Small intestine (tissue), 7 donors: ENCODE measurements at regions not wholly inside any gene's neighbourhood (a gene's known extent, or its start where the extent isn't known, plus 50 kb on each side); places are given as distances from the start of the nearest gene placed in this dataset.

Source experiments
- DNase-seq, 2 donors: peaks; one replicate each; pipeline versions ENCODE4 v3.0.0 to v3.0.0-alpha.2; 2013
- FAIRE-seq: peaks from 2 replicates; lab custom pipeline; 2012; peaks lifted over from hg19 to GRCh38; lab: Jason Lieb, UNC
- H3K27ac ChIP-seq, 3 donors: one replicate each; pipeline ENCODE4 v1.5.1; 2013; ENCODE audit warnings: low read length in 2 of 3, mild to moderate bottlenecking in 2 of 3, control low read depth in 1 of 3, inconsistent platforms in 1 of 3, low read depth in 1 of 3, moderate library complexity in 1 of 3
- H3K27me3 ChIP-seq, 3 donors: one replicate each; pipeline ENCODE4 v1.6.1; 2013; ENCODE audit warnings: low read length in 3 of 3, inconsistent platforms in 1 of 3; ENCODE audit not compliant: control insufficient read depth in 3 of 3, insufficient read depth in 3 of 3
- H3K36me3 ChIP-seq, 3 donors: one replicate each; pipeline ENCODE4 v1.6.1; 2013; ENCODE audit warnings: low read length in 3 of 3, inconsistent platforms in 1 of 3, low read depth in 1 of 3, mild to moderate bottlenecking in 1 of 3, moderate library complexity in 1 of 3; ENCODE audit not compliant: control insufficient read depth in 3 of 3, insufficient read depth in 2 of 3
- H3K4me1 ChIP-seq, 3 donors: one replicate each; pipeline ENCODE4 v1.6.1; 2013; ENCODE audit warnings: low read length in 2 of 3, inconsistent platforms in 1 of 3, low read depth in 1 of 3, mild to moderate bottlenecking in 1 of 3, moderate library complexity in 1 of 3; ENCODE audit not compliant: control insufficient read depth in 3 of 3, insufficient read depth in 2 of 3
- H3K4me3 ChIP-seq, 3 donors: one replicate each; pipeline ENCODE4 v1.5.1; 2013; ENCODE audit warnings: low read length in 3 of 3, control low read depth in 1 of 3, inconsistent platforms in 1 of 3, low read depth in 1 of 3, mild to moderate bottlenecking in 1 of 3, moderate library complexity in 1 of 3
- H3K9me3 ChIP-seq, 2 donors: one replicate each; pipeline ENCODE4 v1.6.1; 2013; ENCODE audit warnings: low read depth in 1 of 2, low read length in 1 of 2; ENCODE audit not compliant: control insufficient read depth in 2 of 2, insufficient read depth in 1 of 2
- WGBS, 3 donors: extraction: QIAGEN DNeasy Blood & Tissue Kit; methylation state at CpG; one replicate each; pipeline ENCODE4 v1.1.7; 2013; 5-methylcytosine and 5-hydroxymethylcytosine counted together
- donor health status: healthy with polysubstance abuse.
- donor health status: control.
- donor health status: control.
- donor health status: Bipolar disorder and iron deficiency.
- donor health status: healthy.

DNA sequence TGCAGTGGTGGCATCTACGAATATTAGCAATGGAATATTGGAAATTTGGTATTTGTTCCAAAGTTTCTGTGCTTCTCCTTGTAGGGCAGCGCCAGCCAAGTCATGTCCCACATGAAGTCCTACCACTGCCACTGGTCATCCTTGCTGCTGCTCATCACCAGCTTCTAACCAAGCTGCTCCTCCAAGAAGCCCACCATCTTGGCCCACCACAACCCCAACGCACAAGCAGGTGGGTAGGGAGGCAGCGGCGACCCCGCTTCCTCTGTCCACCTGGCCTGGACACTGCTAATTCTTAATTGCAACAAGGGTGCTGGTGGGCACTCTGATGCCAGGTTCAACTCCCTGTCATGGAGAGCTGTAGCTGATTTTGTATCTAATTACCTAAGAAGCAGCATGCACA is 291.2 kb upstream of the LYPLAL1 start:
- FAIRE-seq (no peak), DNase-seq (no peak)
- 77 to 93% (median 85%) methylated on average over 6 of the region's 6 CpGs for WGBS, 3 donors
- Histone ChIP-seq H3K4me3 (no peak overlapping the region), H3K4me1 (no peaks in the 10 kb centered on the region), H3K27me3 (no peaks in the 10 kb centered on the region), H3K9me3 (peaks cover 0 to 8% of the 10 kb centered on the region in 2 donors), H3K27ac (no peak overlapping the region), H3K36me3 (no peaks in the 10 kb centered on the region)

DNA sequence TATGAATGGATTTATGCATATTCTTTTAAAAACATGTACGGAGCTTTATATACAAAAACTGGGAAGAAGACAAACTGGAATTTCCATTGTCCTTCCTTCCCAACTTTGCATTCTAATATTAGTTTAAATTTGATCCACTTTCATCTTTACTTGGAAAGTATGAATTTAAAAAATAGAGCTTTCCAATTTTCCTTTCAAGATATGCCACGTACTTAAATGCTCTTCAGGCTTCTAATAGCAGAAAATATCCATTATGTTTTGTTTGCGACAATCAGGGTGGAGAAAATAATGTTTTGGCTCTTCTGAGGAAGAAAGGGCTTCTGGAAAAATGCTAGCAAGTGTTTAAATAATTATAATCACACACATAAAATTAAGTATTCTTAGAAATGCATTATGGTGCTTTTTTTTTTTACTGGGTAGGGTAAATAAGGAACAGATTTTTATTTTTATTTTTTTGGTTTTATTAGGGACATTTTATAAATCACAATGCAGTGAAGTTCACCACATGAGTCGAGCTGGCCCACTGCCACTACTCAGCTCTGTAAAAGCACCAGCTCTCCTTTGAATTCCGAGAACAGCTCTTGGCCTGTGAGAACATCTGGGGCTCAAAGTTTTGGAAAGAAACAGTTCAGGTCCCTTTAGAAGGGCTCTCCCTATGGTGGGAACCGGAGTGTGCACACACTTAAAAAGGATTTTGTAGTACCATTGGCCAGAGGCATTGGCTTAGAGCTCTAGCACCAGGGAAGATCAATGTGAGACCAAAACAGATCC is 287.4 kb upstream of the LYPLAL1 start:
- no peak overlapping the region for H3K27ac ChIP-seq
- H3K4me1 ChIP-seq: no peaks in the 10 kb centered on the region
- H3K4me3 ChIP-seq: no peak overlapping the region
- 58 to 66% (median 66%) methylated on average over 6 of the region's 6 CpGs for WGBS, 3 donors
- H3K27me3 ChIP-seq: peaks cover 0 to 2% (median 0%) of the 10 kb centered on the region in 3 donors
- H3K36me3 ChIP-seq: no peaks in the 10 kb centered on the region
- H3K9me3 ChIP-seq: peaks cover 0 to 8% of the 10 kb centered on the region in 2 donors
- FAIRE-seq (no peak), DNase-seq (peak in 1 of 2 donors; percentile 2)

DNA sequence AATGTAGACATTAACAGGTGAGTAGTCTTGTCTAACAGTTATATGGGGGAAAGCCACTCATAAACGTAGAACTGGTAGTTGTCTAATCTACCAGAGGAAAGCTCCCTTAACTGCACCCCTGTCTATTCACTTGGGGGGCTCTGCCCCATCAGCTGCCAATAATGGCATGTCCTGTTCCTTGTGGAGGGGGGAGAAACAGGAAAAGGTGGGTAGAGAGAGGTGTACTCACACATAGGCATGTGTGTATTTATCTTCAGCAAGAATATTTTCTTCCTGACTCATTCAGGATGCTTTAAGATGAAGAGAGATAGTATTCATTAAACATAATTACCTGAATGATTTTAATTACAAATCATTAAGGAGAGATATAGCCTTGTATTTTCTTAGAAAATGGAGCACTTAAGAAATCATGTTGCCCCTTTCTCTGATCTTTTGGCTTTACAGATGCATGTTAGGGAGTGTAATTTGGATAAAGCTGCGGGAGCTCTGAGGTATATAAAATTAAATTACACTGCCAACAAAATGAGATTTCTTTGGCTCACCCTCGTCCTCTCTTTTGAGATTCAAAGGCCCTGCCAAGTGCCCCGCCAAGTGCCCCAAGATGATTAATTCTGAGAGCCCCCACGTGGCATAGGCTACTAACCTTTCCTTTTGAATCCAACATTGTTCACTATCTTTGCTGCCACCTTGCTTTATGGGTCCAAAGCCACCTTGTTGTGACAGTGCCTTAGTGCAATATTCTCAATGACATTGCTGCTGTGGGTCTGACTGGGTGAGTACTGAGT is 286.3 kb upstream of the LYPLAL1 start:
- peaks cover 0 to 2% (median 0%) of the 10 kb centered on the region in 3 donors for H3K27me3 ChIP-seq
- DNase-seq (no peak), FAIRE-seq (no peak)
- H3K36me3 ChIP-seq: no peaks in the 10 kb centered on the region
- WGBS, 3 donors: 38 to 66% (median 39%) methylated on average over 5 of the region's 5 CpGs
- H3K4me3 ChIP-seq: no peak overlapping the region
- H3K27ac ChIP-seq: no peak overlapping the region
- peaks cover 0 to 6% of the 10 kb centered on the region in 2 donors for H3K9me3 ChIP-seq
- no peaks in the 10 kb centered on the region for H3K4me1 ChIP-seq

DNA sequence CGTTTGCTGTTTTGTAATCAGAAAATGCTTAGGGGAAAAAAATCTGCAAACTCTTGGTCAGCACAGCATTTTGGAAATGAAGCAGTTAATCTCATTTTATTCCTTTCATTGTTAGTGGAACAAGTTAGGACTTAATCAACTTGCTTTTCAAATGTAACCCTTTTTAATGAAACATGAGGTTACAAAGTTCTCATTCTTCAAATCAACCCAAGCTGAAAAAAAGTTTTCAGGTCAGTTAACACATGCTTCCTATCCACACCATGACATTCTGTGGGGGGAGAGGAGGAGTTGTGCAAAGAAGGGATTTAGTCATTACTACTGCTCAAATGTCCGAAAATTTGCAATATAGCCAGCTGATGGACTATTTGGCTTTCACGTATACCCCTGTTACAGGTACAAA is 283.2 kb upstream of the LYPLAL1 start:
- no peak overlapping the region for H3K27ac ChIP-seq
- H3K4me1 ChIP-seq: no peaks in the 10 kb centered on the region
- FAIRE-seq (no peak), DNase-seq (no peak)
- H3K4me3 ChIP-seq: no peak overlapping the region
- H3K27me3 ChIP-seq: peaks cover 0 to 2% (median 0%) of the 10 kb centered on the region in 3 donors
- no peaks in the 10 kb centered on the region for H3K9me3 ChIP-seq
- WGBS, 3 donors: 81 to 87% (median 85%) methylated on average over 3 of the region's 3 CpGs
- no peaks in the 10 kb centered on the region for H3K36me3 ChIP-seq

DNA sequence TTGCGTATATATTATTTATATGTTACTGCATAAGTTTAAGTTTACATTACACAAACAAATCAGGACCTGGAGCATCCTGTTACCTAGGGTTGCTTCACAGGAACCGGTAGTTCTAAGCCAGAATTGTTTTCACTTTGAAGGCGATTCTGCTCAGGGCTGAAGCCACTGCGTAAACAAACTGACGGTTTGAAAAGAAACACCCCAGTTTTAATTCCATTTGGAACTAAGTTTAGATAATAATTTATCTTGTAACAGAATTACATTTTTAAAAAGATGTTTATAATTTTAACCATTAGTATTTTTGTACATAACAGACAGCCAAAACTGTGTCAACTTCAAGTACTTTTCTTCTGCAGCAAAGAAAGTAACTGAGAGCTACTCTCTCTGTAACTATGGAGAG is 282.1 kb upstream of the LYPLAL1 start:
- Histone ChIP-seq H3K9me3 (no peaks in the 10 kb centered on the region), H3K36me3 (no peaks in the 10 kb centered on the region), H3K27me3 (peaks cover 0 to 2% (median 0%) of the 10 kb centered on the region in 3 donors), H3K4me1 (no peaks in the 10 kb centered on the region), H3K4me3 (no peak overlapping the region), H3K27ac (no peak overlapping the region)
- FAIRE-seq (no peak), DNase-seq (no peak)
- 50 to 73% (median 71%) methylated on average over 5 of the region's 5 CpGs for WGBS, 3 donors

DNA sequence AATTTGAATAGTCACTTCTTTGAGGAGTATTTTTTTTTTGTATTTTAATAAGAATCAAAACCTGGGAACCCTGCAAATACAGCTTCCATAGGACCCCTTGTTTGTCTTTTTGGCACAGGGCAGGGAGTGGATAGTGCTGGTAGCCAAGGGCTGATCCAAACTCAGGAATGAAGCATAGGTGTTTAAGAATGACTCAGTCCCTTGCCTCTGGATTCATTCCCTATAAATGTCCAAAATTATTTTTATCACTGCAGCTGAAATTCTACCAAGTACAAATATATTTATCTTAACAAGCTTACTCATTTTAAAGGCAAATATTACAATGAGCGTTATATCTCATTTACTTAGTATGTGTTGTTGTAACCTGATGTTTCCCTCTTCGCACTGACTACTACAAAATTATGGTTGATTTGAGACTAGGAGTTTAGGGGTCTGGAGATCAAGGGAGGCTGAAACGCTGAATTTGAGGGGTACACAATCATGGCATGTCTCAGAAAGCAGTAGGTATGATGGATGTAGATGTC is 278.6 kb upstream of the LYPLAL1 start:
- H3K4me3 ChIP-seq: no peak overlapping the region
- H3K9me3 ChIP-seq: no peaks in the 10 kb centered on the region
- H3K36me3 ChIP-seq: no peaks in the 10 kb centered on the region
- no peak for DNase-seq
- no peak overlapping the region for H3K27ac ChIP-seq
- no peaks in the 10 kb centered on the region for H3K4me1 ChIP-seq
- 68 to 88% (median 74%) methylated on average over 3 of the region's 3 CpGs for WGBS, 3 donors
- H3K27me3 ChIP-seq: no peaks in the 10 kb centered on the region
- no peak for FAIRE-seq

DNA sequence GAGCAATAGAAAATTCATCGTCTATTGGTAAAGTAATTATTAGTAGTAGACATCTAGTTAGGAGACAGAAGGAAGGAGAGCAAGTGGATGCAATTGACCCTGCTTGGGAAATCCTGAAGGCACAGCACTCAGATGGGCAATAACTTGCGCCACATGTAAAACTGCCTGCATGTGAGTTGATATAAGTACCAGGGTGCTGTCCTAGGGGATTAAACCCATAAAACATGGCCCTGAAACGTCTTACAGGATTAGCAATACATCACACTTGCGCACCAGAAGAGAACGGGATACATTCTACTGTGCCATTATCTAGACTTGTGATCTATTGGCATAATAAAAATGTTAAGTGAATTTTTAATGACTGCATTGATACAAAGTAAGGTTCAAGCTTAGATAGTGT is 277.5 kb upstream of the LYPLAL1 start:
- no peaks in the 10 kb centered on the region for H3K9me3 ChIP-seq
- no peaks in the 10 kb centered on the region for H3K27me3 ChIP-seq
- H3K36me3 ChIP-seq: no peaks in the 10 kb centered on the region
- DNase-seq: no peak
- FAIRE-seq: no peak
- H3K4me1 ChIP-seq: no peaks in the 10 kb centered on the region
- 67 to 77% (median 71%) methylated on average over 5 of the region's 5 CpGs for WGBS, 3 donors
- no peak overlapping the region for H3K27ac ChIP-seq
- H3K4me3 ChIP-seq: no peak overlapping the region

DNA sequence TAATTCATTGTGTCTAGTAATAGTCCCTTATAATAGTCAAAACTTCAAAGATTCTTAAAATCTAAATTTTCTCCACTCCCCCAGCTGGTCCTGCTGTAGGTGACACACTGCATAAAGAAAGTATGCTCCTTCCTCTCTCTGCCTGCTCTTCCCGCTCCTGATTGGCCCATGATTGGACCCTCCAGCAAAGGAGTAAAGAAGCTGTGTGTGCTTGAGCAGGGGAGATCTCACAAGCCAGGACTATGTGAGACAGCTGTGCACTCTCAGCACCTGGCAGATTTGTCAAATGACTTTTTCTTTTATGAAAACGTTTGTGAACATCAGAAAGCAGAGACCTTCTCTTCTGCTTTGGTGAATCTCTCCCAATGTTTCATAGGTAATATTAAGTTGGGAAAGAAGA is 274.8 kb upstream of the LYPLAL1 start:
- H3K27ac ChIP-seq: no peak overlapping the region
- H3K9me3 ChIP-seq: no peaks in the 10 kb centered on the region
- H3K36me3 ChIP-seq: no peaks in the 10 kb centered on the region
- FAIRE-seq (no peak), DNase-seq (no peak)
- no peaks in the 10 kb centered on the region for H3K27me3 ChIP-seq
- no peaks in the 10 kb centered on the region for H3K4me1 ChIP-seq
- WGBS, 3 donors: 31 to 72% (median 32%) methylated on average over 2 of the region's 2 CpGs
- no peak overlapping the region for H3K4me3 ChIP-seq
